GM23248 (cell line): ENCODE measurements at regions not wholly inside any gene's neighbourhood (a gene's known extent, or its start where the extent isn't known, plus 50 kb on each side); places are given as distances from the start of the nearest gene placed in this dataset.

Experiments used
- EZH2 ChIP-seq: fragments of 200-600 bp; sonication (generic); IDR thresholded peaks from 2 replicates; pipeline ENCODE4 v1.6.1; 2018; ENCODE audit warnings: antibody characterized with exemption, mild to moderate bottlenecking; ENCODE audit not compliant: insufficient read depth, poor library complexity, severe bottlenecking
- EZH2phosphoT487 ChIP-seq: fragments of 200-600 bp; sonication (generic); IDR thresholded peaks from 2 replicates; pipeline ENCODE4 v1.6.1; 2018; ENCODE audit warnings: antibody characterized with exemption, moderate library complexity, mild to moderate bottlenecking, low read depth; ENCODE audit not compliant: insufficient read depth

DNA sequence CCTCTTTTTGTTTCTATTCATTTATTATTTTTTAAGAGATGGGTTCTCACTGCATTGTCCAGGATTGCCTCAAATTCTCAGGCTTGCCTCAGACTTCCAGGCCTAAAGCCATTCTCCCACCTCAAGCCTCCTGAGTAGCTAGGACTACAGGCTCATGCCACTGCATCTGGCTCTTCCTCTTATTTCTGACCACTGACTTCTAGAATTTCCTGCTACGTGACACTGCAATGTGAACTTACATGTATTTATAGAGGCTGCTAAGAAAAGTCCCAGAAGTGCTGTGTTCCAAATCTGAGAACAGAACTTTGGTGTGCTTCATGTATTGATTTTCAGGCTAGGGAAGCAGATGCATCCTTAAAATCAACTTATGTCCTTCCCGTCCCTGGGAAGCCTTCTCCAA, 407.4 kb downstream of the RSL24D1 start:
- TF ChIP-seq EZH2phosphoT487: no peak
- TF ChIP-seq EZH2: no peak
